ENCODE measurements at regions not wholly inside any gene's neighbourhood (a gene's known extent, or its start where the extent isn't known, plus 50 kb on each side); places are given as distances from the start of the nearest gene placed in this dataset.

DNA sequence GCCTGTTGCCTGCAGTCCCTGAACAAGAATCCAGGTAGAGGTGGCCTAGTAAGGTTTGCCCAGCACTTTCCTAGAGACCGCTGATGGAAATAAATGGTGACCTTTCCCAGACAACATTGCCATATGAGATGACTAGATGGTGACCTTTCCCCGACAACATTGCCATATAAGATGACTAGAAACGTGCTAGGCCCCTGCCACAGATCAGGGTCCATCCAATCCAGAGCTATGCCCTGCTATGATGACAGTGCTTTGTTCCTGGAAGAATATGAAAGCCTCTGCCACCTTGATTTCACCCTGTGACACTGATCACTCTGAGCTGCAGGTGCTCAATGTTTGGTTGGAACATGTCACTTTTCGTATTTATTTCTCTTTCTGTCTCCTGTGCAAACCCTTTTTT is 133.8 kb upstream of the SPTLC3 start:
- Mint-ChIP-seq H3K9me3 (no peaks in the 10 kb centered on the region), H3K27ac (no peak overlapping the region), H3K4me3 (no peak overlapping the region), H3K36me3 (ENCODE audit: insufficient read depth in 1 of 3, low read depth in 3 of 3) (no peaks in the 10 kb centered on the region), H3K4me1 (peaks cover 9 to 14% of the 10 kb centered on the region in 2 experiments), H3K27me3 (ENCODE audit: low read depth) (no peaks in the 10 kb centered on the region)
- no peak overlapping the region for H3K18ac ChIP-seq (ENCODE audit: insufficient read length, low read depth, low read length)
- no peak overlapping the region for H3K56ac ChIP-seq (ENCODE audit: insufficient read length, low read depth, low read length)
- H3K27me3 ChIP-seq (ENCODE audit: insufficient read depth, low read length) = no peaks in the 10 kb centered on the region
- H3K9me3 ChIP-seq (ENCODE audit: control insufficient read depth, low read depth, low read length) = no peaks in the 10 kb centered on the region
- H3K79me2 ChIP-seq (ENCODE audit: insufficient read depth, low read length) = no peaks in the 10 kb centered on the region
- no peak overlapping the region for H4K91ac ChIP-seq (ENCODE audit: insufficient read length, low read depth, low read length)
- no peak for TF ChIP-seq CTCF (conservative IDR thresholded peaks at IDR 0.05)
- H4K20me1 ChIP-seq (ENCODE audit: control insufficient read depth, insufficient read depth, insufficient read length) = no peaks in the 10 kb centered on the region
- no peak overlapping the region for H2AK5ac ChIP-seq (ENCODE audit: insufficient read length, low read length)
- H3K27ac ChIP-seq (ENCODE audit: insufficient read length, low read depth, low read length) = no peak overlapping the region
- H2AFZ ChIP-seq (ENCODE audit: low read length) = no peak overlapping the region
- no peak overlapping the region for H4K5ac ChIP-seq (ENCODE audit: insufficient read length, low read depth, low read length)
- H2BK15ac ChIP-seq (ENCODE audit: low read depth, low read length) = no peak overlapping the region
- H3K4me2 ChIP-seq (ENCODE audit: insufficient read depth, insufficient read length, low read length) = no peak overlapping the region
- no peak overlapping the region for H3K9ac ChIP-seq (ENCODE audit: extremely low read depth, insufficient read length, low read length)
- H3T11ph ChIP-seq (ENCODE audit: low read length) = no peak overlapping the region
- no peak overlapping the region for H2BK120ac ChIP-seq (ENCODE audit: low read depth, low read length, poor library complexity, severe bottlenecking)
- no peak overlapping the region for H3K4ac ChIP-seq (ENCODE audit: low read depth, low read length)
- no peaks in the 10 kb centered on the region for H3K79me1 ChIP-seq (ENCODE audit: insufficient read depth, low read depth, low read length, poor library complexity, severe bottlenecking)
- no peak overlapping the region for H3K23ac ChIP-seq (ENCODE audit: insufficient read length, low read depth, low read length)
- DNase-seq = no peak
- H2BK5ac ChIP-seq (ENCODE audit: insufficient read length, low read length) = no peak overlapping the region
- H4K8ac ChIP-seq (replicated peaks; ENCODE audit: insufficient read length, low read depth, low read length) = no peak overlapping the region
- H2BK20ac ChIP-seq (ENCODE audit: low read depth, low read length, poor library complexity, severe bottlenecking) = no peak overlapping the region
- no peaks in the 10 kb centered on the region for H3K4me1 ChIP-seq (ENCODE audit: insufficient read depth, low read length)
- H2BK12ac ChIP-seq (ENCODE audit: insufficient read length, low read depth, low read length) = no peak overlapping the region
- H3K23me2 ChIP-seq (ENCODE audit: insufficient read length, low read depth, low read length, poor library complexity, severe bottlenecking) = no peaks in the 10 kb centered on the region
- WGBS (ENCODE audit: extremely low coverage, insufficient read length, low lambda C conversion rate) = no CpG with 5 or more reads among the region's 4 CpGs
- no peak overlapping the region for H3K14ac ChIP-seq (ENCODE audit: insufficient read depth, low read length)
